ENCODE measurements at regions not wholly inside any gene's neighbourhood (a gene's known extent, or its start where the extent isn't known, plus 50 kb on each side); places are given as distances from the start of the nearest gene placed in this dataset.

DNA sequence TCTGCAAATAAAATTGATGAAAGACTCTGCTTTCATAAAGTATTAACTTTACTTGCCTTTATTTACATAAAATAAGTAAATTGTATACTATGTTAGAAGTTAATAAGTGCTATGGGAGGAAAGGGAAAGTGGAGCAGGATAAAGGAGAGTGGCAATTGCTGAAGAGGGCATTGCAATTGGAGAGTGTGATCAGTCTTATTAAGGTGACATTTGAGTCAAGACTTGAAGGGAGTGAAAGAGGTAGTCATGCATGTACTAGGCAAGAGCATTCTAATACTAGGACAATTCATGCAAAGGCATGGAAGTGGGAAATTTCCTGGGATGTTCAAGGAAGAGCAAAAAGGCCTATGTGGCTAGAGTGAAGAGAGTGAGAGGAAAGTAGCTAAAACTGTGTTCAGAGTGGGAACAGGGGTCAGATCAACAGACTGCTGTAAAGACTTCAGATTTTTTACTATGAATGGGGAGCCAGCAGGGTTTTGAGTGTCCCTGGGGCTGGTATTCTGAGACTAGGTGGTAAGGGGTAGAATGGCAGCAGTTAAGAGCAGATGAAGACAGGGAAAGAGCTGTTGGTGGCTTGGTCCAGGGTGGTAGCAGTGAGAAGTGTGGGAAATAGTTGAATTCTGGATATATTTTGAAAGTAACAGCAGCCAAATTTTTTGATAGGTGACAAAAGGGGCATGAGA is 182.3 kb upstream of the RIOK2 start:
- TF ChIP-seq, protein P1, sequence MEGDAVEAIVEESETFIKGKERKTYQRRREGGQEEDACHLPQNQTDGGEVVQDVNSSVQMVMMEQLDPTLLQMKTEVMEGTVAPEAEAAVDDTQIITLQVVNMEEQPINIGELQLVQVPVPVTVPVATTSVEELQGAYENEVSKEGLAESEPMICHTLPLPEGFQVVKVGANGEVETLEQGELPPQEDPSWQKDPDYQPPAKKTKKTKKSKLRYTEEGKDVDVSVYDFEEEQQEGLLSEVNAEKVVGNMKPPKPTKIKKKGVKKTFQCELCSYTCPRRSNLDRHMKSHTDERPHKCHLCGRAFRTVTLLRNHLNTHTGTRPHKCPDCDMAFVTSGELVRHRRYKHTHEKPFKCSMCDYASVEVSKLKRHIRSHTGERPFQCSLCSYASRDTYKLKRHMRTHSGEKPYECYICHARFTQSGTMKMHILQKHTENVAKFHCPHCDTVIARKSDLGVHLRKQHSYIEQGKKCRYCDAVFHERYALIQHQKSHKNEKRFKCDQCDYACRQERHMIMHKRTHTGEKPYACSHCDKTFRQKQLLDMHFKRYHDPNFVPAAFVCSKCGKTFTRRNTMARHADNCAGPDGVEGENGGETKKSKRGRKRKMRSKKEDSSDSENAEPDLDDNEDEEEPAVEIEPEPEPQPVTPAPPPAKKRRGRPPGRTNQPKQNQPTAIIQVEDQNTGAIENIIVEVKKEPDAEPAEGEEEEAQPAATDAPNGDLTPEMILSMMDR (IDR thresholded peaks at IDR 0.05; ENCODE audit: poor library complexity) = no peak
- TF ChIP-seq EZH2 (IDR thresholded peaks at IDR 0.05; ENCODE audit: borderline replicate concordance) = no peak
